A673 (cell line): ENCODE measurements at regions not wholly inside any gene's neighbourhood (a gene's known extent, or its start where the extent isn't known, plus 50 kb on each side); places are given as distances from the start of the nearest gene placed in this dataset.

Experiments used
- BruUV-seq: library from RNA; stranded (reverse); fragments of 400-500 nt; replicated peaks from 2 replicates; lab custom pipeline; 2021; lab: Mats Ljungman, UMichigan
- CTCF ChIA-PET: fragments of 300-600 bp; sonication (Branson Sonifier 250); formaldehyde crosslinking; loops from one replicate; lab custom pipeline; 2022; ENCODE audit warnings: antibody characterized with exemption; lab: Charles Lee
- POLR2A ChIA-PET: fragments of 300-600 bp; sonication (Branson Sonifier 250); formaldehyde crosslinking; loops from one replicate; lab custom pipeline; 2022; ENCODE audit warnings: antibody characterized with exemption; ENCODE audit not compliant: low non-redundant PET; lab: Charles Lee
- DNase-seq: peaks from one replicate; pipeline ENCODE4 v3.0.0-alpha.2; 2015; ENCODE audit warnings: low spot score
- H3K27ac ChIP-seq: fragments of 200-600 bp; sonication (generic); 2 replicates; pipeline ENCODE4 v1.5.1; 2016; ENCODE audit warnings: mixed run types, low read depth, mild to moderate bottlenecking, mixed read lengths, antibody characterized with exemption, low read length; ENCODE audit not compliant: poor library complexity, severe bottlenecking
- H3K27me3 ChIP-seq: fragments of 200-600 bp; sonication (generic); replicated peaks from 2 replicates; pipeline ENCODE4 v1.6.1; 2017; ENCODE audit warnings: mixed run types, low read depth, mild to moderate bottlenecking, mixed read lengths, antibody characterized with exemption, low read length; ENCODE audit not compliant: insufficient read depth, poor library complexity
- H3K36me3 ChIP-seq: fragments of 200-600 bp; sonication (generic); 2 replicates; pipeline ENCODE4 v1.6.1; 2016; ENCODE audit warnings: mixed run types, mild to moderate bottlenecking, mixed read lengths, antibody characterized with exemption, low read length; ENCODE audit not compliant: insufficient read depth, poor library complexity, severe bottlenecking
- H3K4me1 ChIP-seq: fragments of 200-600 bp; sonication (generic); 2 replicates; pipeline ENCODE4 v1.6.1; 2017; ENCODE audit warnings: mixed run types, mild to moderate bottlenecking, mixed read lengths, antibody characterized with exemption, low read length; ENCODE audit not compliant: insufficient read depth, poor library complexity, severe bottlenecking
- H3K4me3 ChIP-seq: fragments of 200-600 bp; sonication (generic); 2 replicates; pipeline ENCODE4 v1.5.1; 2016; ENCODE audit warnings: low read depth, mixed run types, mild to moderate bottlenecking, mixed read lengths, low read length; ENCODE audit not compliant: poor library complexity, severe bottlenecking
- H3K9me3 ChIP-seq: fragments of 200-600 bp; sonication (generic); 2 replicates; pipeline ENCODE4 v1.6.1; 2016; ENCODE audit warnings: mixed run types, low read depth, mild to moderate bottlenecking, mixed read lengths, antibody characterized with exemption, low read length; ENCODE audit not compliant: poor library complexity, severe bottlenecking
- EZH2 ChIP-seq: fragments of 200-600 bp; sonication (generic); IDR thresholded peaks from 2 replicates; pipeline ENCODE4 v1.6.1; 2017; ENCODE audit warnings: borderline replicate concordance, low read depth, mild to moderate bottlenecking, mixed read lengths, antibody characterized with exemption, low read length; ENCODE audit not compliant: poor library complexity, severe bottlenecking
- intact Hi-C: fragments of 100-400 bp; cut with micrococcal nuclease; formaldehyde crosslinking; loops from one replicate; pipeline ENCODE4 v1.10.0; 2022; ENCODE audit not compliant: unreplicated experiment
- TF ChIP-seq, protein P1 (sequence below): fragments of 300-800, 200-600 bp; sonication (generic); conservative IDR thresholded peaks from 2 replicates; pipeline ENCODE4 v1.5.1; 2017; ENCODE audit warnings: low read depth, mild to moderate bottlenecking, antibody characterized with exemption, low read length, moderate library complexity, mixed read lengths

DNA sequence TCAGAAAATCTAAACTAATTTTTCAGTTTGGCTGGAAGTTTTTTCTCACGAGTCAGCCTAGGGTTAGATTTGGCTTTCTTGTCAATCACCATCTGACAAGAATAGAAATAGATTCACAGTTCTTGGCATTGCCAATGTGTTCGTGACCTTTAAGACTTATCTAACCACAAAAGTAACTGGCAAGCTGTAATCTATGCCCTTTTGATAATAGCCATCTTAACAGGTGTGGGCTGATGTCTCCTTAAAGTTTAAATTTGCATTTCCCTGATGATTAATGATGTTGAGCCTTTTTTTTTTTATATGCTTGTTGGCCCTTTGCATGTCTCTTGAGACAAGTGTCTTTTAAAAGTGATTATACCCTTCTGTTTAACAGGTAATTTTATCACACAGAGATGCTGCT is 460.3 kb upstream of the PRKX start:
- no peaks in the 10 kb centered on the region for H3K27me3 ChIP-seq
- ChIA-PET CTCF (no interaction called here), POLR2A (no interaction called here)
- DNase-seq = no peak
- H3K4me3 ChIP-seq = no peak overlapping the region
- TF ChIP-seq, protein P1, sequence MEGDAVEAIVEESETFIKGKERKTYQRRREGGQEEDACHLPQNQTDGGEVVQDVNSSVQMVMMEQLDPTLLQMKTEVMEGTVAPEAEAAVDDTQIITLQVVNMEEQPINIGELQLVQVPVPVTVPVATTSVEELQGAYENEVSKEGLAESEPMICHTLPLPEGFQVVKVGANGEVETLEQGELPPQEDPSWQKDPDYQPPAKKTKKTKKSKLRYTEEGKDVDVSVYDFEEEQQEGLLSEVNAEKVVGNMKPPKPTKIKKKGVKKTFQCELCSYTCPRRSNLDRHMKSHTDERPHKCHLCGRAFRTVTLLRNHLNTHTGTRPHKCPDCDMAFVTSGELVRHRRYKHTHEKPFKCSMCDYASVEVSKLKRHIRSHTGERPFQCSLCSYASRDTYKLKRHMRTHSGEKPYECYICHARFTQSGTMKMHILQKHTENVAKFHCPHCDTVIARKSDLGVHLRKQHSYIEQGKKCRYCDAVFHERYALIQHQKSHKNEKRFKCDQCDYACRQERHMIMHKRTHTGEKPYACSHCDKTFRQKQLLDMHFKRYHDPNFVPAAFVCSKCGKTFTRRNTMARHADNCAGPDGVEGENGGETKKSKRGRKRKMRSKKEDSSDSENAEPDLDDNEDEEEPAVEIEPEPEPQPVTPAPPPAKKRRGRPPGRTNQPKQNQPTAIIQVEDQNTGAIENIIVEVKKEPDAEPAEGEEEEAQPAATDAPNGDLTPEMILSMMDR = no peak
- TF ChIP-seq EZH2 = no peak
- no peak overlapping the region for H3K27ac ChIP-seq
- H3K9me3 ChIP-seq = no peaks in the 10 kb centered on the region
- no peaks in the 10 kb centered on the region for H3K36me3 ChIP-seq
- intact Hi-C loops = no loop called here
- BruUV-seq = no TSS peak
- peaks cover 5% of the 10 kb centered on the region for H3K4me1 ChIP-seq

DNA sequence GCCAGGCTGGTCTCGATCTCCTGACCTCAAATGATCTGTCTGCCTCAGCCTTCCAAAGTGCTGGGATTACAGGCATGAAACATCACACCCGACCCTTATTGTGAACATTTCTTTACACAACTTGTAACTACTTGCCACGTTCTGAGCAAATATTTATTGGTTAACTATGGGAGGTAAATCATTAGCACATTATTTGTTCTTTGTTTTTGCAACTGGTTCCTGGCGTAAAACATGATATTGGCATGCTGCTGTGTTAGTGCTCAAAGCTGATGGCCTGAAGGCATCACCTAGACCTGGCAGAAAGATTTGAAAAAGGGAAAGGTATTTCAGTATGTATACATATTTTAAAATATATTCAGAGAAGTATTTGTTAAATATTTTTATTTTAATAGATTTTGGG is 438.3 kb upstream of the PRKX start:
- no peak overlapping the region for H3K4me3 ChIP-seq
- DNase-seq = no peak
- TF ChIP-seq EZH2 = no peak
- TF ChIP-seq, protein P1 = no peak
- CTCF ChIA-PET = no interaction called here
- H3K36me3 ChIP-seq = no peaks in the 10 kb centered on the region
- no peak overlapping the region for H3K27ac ChIP-seq
- intact Hi-C loops = no loop called here
- BruUV-seq = no TSS peak
- no peaks in the 10 kb centered on the region for H3K4me1 ChIP-seq
- POLR2A ChIA-PET = no interaction called here
- H3K9me3 ChIP-seq = no peaks in the 10 kb centered on the region
- H3K27me3 ChIP-seq = no peaks in the 10 kb centered on the region

DNA sequence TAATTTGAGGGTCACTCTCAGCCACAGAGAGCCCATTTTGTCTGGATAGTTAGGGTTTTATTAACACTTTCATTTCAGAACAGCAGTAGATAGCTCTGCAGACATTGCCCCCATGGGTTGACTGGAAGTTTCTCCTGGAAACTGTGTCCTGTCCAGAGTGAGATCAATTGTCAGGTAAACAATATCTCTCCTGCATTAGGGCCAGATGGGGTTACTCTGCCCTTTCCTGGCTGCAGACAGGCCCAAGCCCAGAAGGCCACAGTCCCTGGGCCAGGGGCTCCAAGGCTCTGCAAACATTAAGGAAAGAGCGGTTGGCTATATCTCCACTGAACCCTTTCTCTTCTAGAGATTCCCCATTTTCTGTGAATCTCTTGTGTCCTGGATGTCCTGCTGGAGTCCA is 436.8 kb upstream of the PRKX start:
- DNase-seq = no peak
- H3K4me3 ChIP-seq = no peak overlapping the region
- no peaks in the 10 kb centered on the region for H3K27me3 ChIP-seq
- TF ChIP-seq, protein P1 = no peak
- no peak for TF ChIP-seq EZH2
- BruUV-seq = no TSS peak
- no peaks in the 10 kb centered on the region for H3K36me3 ChIP-seq
- H3K4me1 ChIP-seq = no peaks in the 10 kb centered on the region
- no peak overlapping the region for H3K27ac ChIP-seq
- CTCF ChIA-PET = no interaction called here
- no peaks in the 10 kb centered on the region for H3K9me3 ChIP-seq
- intact Hi-C loops = no loop called here
- POLR2A ChIA-PET = no interaction called here

DNA sequence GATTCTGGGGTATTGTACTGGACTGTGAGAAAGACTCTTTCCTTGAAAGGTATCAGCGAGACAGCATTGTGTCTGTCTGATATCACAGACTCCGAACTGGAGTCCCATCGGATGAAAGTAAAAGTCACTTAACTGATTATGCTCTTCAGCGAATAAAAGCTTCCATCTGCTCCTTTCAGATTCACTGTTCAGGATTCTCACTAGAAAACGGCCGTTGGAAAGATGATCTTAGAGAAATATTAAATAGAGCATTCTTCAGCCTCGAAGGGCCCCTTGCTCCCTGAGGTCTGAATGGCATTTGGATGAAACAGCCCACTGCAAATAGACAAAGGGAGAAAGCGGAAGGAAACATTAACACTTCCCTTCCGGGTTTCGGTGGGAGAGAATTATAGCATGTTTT is 416.2 kb upstream of the PRKX start:
- H3K4me1 ChIP-seq = no peaks in the 10 kb centered on the region
- H3K27ac ChIP-seq = no peak overlapping the region
- peak; percentile 42 for DNase-seq
- ChIA-PET CTCF (no interaction called here), POLR2A (no interaction called here)
- no peaks in the 10 kb centered on the region for H3K36me3 ChIP-seq
- intact Hi-C loops = no loop called here
- TF ChIP-seq, protein P1 = no peak
- TF ChIP-seq EZH2 = no peak
- H3K27me3 ChIP-seq = no peaks in the 10 kb centered on the region
- no peaks in the 10 kb centered on the region for H3K9me3 ChIP-seq
- BruUV-seq = no TSS peak
- no peak overlapping the region for H3K4me3 ChIP-seq
